Peyer's patch (tissue), 4 donors: ENCODE measurements at regions not wholly inside any gene's neighbourhood (a gene's known extent, or its start where the extent isn't known, plus 50 kb on each side); places are given as distances from the start of the nearest gene placed in this dataset.

Experiments used
- CTCF ChIP-seq, 6 experiments: fragments of 450-650 bp in 4 of 6; fragments of 200-600 bp in 2 of 6; sonication (generic) in 1 of 6; IDR thresholded peaks; one replicate each; pipeline ENCODE4 v1.5.1; 2017 to 2019; ENCODE audit warnings: antibody characterized with exemption in 6 of 6, mild to moderate bottlenecking in 3 of 6, moderate library complexity in 1 of 6
- POLR2A ChIP-seq, 2 donors: fragments of 450-650 bp; IDR thresholded peaks; one replicate each; pipeline ENCODE4 v1.5.1; 2017; ENCODE audit warnings: antibody characterized with exemption in 2 of 2, mild to moderate bottlenecking in 2 of 2, moderate library complexity in 2 of 2

DNA sequence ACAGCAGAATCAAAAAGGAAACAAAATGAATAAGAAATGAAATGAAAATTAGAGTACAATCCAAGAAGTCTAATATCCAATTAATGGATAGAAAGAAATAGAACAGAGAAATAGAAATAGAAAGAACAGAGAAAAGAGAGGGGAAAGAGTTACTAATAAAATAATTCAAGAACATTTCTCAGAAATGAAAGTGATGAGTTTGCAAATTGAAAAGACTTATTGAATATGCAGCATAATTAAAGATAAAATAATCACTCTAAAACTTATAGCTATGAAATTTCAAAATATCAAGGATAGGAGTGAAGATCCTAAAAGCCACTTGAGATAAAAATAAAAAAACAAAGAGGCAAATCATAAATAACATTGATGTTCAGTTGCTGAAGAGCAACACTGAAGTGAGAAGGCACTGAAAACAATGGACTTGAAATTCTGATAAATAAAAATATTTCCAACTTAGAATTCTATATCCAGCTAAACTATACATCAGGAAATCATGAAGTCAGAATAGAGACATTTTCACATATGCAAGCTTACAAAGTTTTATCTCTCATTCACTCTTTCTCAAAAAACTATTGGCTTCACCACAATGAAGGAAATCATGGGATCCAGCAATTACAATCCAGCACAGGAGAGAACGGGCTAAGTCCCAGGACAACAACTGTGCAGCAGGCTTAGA lies 155.9 kb upstream of the SPATS2L start:
- TF ChIP-seq POLR2A (IDR thresholded peaks at IDR 0.05), result no peak
- TF ChIP-seq CTCF (IDR thresholded peaks at IDR 0.05), result no peak
